ENCODE measurements at regions not wholly inside any gene's neighbourhood (a gene's known extent, or its start where the extent isn't known, plus 50 kb on each side); places are given as distances from the start of the nearest gene placed in this dataset.
"Not testable (repeated sequence)": the region's sequence is repeated elsewhere in the genome, so short reads cannot be mapped to it uniquely, and the experiment has no call there.

GRCh38 chr2:131633827-131634695, 106.4 kb downstream of the CCDC74A start:
- intact Hi-C loops (cut with micrococcal nuclease; ENCODE audit: unreplicated experiment), result not testable (repeated sequence)

DNA sequence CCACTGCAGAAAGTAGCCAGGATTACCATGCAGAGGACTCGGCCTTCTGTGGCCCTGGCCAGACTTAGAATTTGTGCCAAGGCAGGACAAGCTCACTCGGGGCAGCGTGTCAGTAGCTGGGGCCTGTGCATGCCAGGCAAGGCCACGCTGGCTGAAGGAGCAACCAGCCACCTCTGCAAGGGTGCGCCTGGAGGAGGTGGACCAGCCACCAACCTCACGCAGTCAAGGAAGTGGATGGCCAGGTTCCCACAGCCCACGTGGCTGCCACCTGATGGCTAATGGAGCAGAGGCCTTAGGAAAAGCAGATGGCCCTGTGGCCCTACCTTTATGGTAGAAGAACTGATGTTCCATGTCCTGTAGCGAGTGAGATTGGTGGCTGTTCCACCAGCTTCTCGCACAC, 107.9 kb downstream of the CCDC74A start:
- no TSS peak for BruUV-seq (replicated peaks)
- H3K27me3 ChIP-seq (ENCODE audit: control insufficient read depth, insufficient read depth, low read length), result no peaks in the 10 kb centered on the region
- intact Hi-C loops (cut with micrococcal nuclease; ENCODE audit: unreplicated experiment) (no loop called here), in situ Hi-C loops (cut with HindIII; ENCODE audit: low pct_unique_long_range_greater_than_20kb, low sequenced_read_pairs) (no loop called here)
- H3K27ac ChIP-seq (ENCODE audit: low read length), result no peak overlapping the region
- TF ChIP-seq POLR2AphosphoS5 (IDR thresholded peaks at IDR 0.05; ENCODE audit: low read depth, low read length) (no peak), SIN3A (IDR thresholded peaks at IDR 0.05; ENCODE audit: borderline replicate concordance, insufficient read depth, low read depth, low read length) (no peak), REST (IDR thresholded peaks at IDR 0.05; ENCODE audit: insufficient read depth in 1 of 2, low read depth in 2 of 2, low read length in 1 of 2) (no peak), TCF7L2 (IDR thresholded peaks at IDR 0.05; ENCODE audit: low read depth, low read length) (no peak)
- TF ChIP-seq, protein P1, sequence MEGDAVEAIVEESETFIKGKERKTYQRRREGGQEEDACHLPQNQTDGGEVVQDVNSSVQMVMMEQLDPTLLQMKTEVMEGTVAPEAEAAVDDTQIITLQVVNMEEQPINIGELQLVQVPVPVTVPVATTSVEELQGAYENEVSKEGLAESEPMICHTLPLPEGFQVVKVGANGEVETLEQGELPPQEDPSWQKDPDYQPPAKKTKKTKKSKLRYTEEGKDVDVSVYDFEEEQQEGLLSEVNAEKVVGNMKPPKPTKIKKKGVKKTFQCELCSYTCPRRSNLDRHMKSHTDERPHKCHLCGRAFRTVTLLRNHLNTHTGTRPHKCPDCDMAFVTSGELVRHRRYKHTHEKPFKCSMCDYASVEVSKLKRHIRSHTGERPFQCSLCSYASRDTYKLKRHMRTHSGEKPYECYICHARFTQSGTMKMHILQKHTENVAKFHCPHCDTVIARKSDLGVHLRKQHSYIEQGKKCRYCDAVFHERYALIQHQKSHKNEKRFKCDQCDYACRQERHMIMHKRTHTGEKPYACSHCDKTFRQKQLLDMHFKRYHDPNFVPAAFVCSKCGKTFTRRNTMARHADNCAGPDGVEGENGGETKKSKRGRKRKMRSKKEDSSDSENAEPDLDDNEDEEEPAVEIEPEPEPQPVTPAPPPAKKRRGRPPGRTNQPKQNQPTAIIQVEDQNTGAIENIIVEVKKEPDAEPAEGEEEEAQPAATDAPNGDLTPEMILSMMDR (IDR thresholded peaks at IDR 0.05), result no peak
- H3K4me1 ChIP-seq (ENCODE audit: control insufficient read depth, insufficient read depth, low read length), result no peaks in the 10 kb centered on the region
- no peaks in the 10 kb centered on the region for H3K9me3 ChIP-seq (ENCODE audit: control insufficient read depth, insufficient read depth, low read depth, low read length)
- DNase-seq (ENCODE audit: low read depth, low spot score) (no peak), ATAC-seq (no peak)
- no peak overlapping the region for H3K4me3 ChIP-seq (ENCODE audit: low read depth in 2 of 2, low read length in 2 of 2)
- H3K36me3 ChIP-seq (ENCODE audit: control insufficient read depth, insufficient read depth, low read length), result no peaks in the 10 kb centered on the region
- POLR2A ChIA-PET, result no interaction called here
- CTCF ChIA-PET, result no interaction called here

More at GRCh38 chr2:131633827-131634695, 106.4 kb downstream of the CCDC74A start:
- H3K9me3 ChIP-seq (ENCODE audit: control insufficient read depth, insufficient read depth, low read depth, low read length); POLR2A ChIA-PET; H3K27me3 ChIP-seq (ENCODE audit: control insufficient read depth, insufficient read depth, low read length); in situ Hi-C loops (cut with HindIII; ENCODE audit: low pct_unique_long_range_greater_than_20kb, low sequenced_read_pairs); ATAC-seq; H3K4me3 ChIP-seq (ENCODE audit: low read depth in 2 of 2, low read length in 2 of 2); H3K4me1 ChIP-seq (ENCODE audit: control insufficient read depth, insufficient read depth, low read length); H3K36me3 ChIP-seq (ENCODE audit: control insufficient read depth, insufficient read depth, low read length); BruUV-seq (replicated peaks); DNase-seq (ENCODE audit: low read depth, low spot score); H3K27ac ChIP-seq (ENCODE audit: low read length); CTCF ChIA-PET: not testable (repeated sequence)
- TF ChIP-seq, protein P1 (IDR thresholded peaks at IDR 0.05), result peak; percentile 26

GRCh38 chr2:131636704-131637308, 109.1 kb downstream of the CCDC74A start:
- H3K27ac ChIP-seq (ENCODE audit: low read length); BruUV-seq (replicated peaks); H3K27me3 ChIP-seq (ENCODE audit: control insufficient read depth, insufficient read depth, low read length); POLR2A ChIA-PET; ATAC-seq; H3K36me3 ChIP-seq (ENCODE audit: control insufficient read depth, insufficient read depth, low read length); H3K4me3 ChIP-seq (ENCODE audit: low read depth in 2 of 2, low read length in 2 of 2); DNase-seq (ENCODE audit: low read depth, low spot score); CTCF ChIA-PET; in situ Hi-C loops (cut with HindIII; ENCODE audit: low pct_unique_long_range_greater_than_20kb, low sequenced_read_pairs); H3K4me1 ChIP-seq (ENCODE audit: control insufficient read depth, insufficient read depth, low read length); intact Hi-C loops (cut with micrococcal nuclease; ENCODE audit: unreplicated experiment); H3K9me3 ChIP-seq (ENCODE audit: control insufficient read depth, insufficient read depth, low read depth, low read length): not testable (repeated sequence)

- intact Hi-C loops (cut with micrococcal nuclease; ENCODE audit: unreplicated experiment); BruUV-seq (replicated peaks); H3K4me1 ChIP-seq (ENCODE audit: control insufficient read depth, insufficient read depth, low read length); H3K36me3 ChIP-seq (ENCODE audit: control insufficient read depth, insufficient read depth, low read length); H3K27ac ChIP-seq (ENCODE audit: low read length); in situ Hi-C loops (cut with HindIII; ENCODE audit: low pct_unique_long_range_greater_than_20kb, low sequenced_read_pairs); H3K27me3 ChIP-seq (ENCODE audit: control insufficient read depth, insufficient read depth, low read length); CTCF ChIA-PET; ATAC-seq; H3K4me3 ChIP-seq (ENCODE audit: low read depth in 2 of 2, low read length in 2 of 2); DNase-seq (ENCODE audit: low read depth, low spot score); H3K9me3 ChIP-seq (ENCODE audit: control insufficient read depth, insufficient read depth, low read depth, low read length); POLR2A ChIA-PET: not testable (repeated sequence)
Measured at GRCh38 chr2:131639001-131639620, 111.4 kb downstream of the CCDC74A start.

Data from Panc1 (cell line).